Panc1 (cell line): ENCODE measurements at regions not wholly inside any gene's neighbourhood (a gene's known extent, or its start where the extent isn't known, plus 50 kb on each side); places are given as distances from the start of the nearest gene placed in this dataset.

Experiments
- ATAC-seq: fragments of 200-7000 bp; cut with Tn5 transposase; 2 replicates; pipeline ENCODE4 v1.9.1; 2020; ENCODE audit warnings: mild to moderate bottlenecking, moderate library complexity
- BruUV-seq: library from RNA; stranded (reverse); fragments of 400-500 nt; replicated peaks from 2 replicates; lab custom pipeline; 2021; lab: Mats Ljungman, UMichigan
- CTCF ChIA-PET: fragments of 300-600 bp; sonication (Branson Sonifier 250); formaldehyde crosslinking; loops from one replicate; lab custom pipeline; 2022; ENCODE audit warnings: antibody characterized with exemption; lab: Charles Lee
- POLR2A ChIA-PET: fragments of 300-600 bp; sonication (Branson Sonifier 250); formaldehyde crosslinking; loops from one replicate; lab custom pipeline; 2022; ENCODE audit warnings: antibody characterized with exemption; lab: Charles Lee
- DNase-seq: peaks from one replicate; pipeline ENCODE4 v3.0.0-alpha.2; 2010; ENCODE audit warnings: low read depth, low spot score
- H3K27ac ChIP-seq: 2 replicates; pipeline ENCODE4 v1.5.1; 2011; ENCODE audit warnings: mild to moderate bottlenecking, low read length, inconsistent platforms
- H3K27me3 ChIP-seq: fragments of 200-500 bp; sonication (Bioruptor generic); 2 replicates; pipeline ENCODE4 v1.6.0; 2014; ENCODE audit warnings: low read length, inconsistent platforms; ENCODE audit not compliant: control insufficient read depth, insufficient read depth
- H3K36me3 ChIP-seq: fragments of 200-500 bp; sonication (Bioruptor generic); 2 replicates; pipeline ENCODE4 v1.5.1; 2014; ENCODE audit warnings: inconsistent platforms, mild to moderate bottlenecking, low read length, moderate library complexity; ENCODE audit not compliant: control insufficient read depth, insufficient read depth
- H3K4me1 ChIP-seq: 2 replicates; pipeline ENCODE4 v1.5.1; 2011; ENCODE audit warnings: inconsistent platforms, mild to moderate bottlenecking, low read length, moderate library complexity; ENCODE audit not compliant: control insufficient read depth, insufficient read depth
- H3K4me3 ChIP-seq, 2 experiments: 2 replicates each; pipeline ENCODE4 v1.5.1; 2011 to 2012; ENCODE audit warnings: low read depth in 2 of 2, low read length in 2 of 2, mild to moderate bottlenecking in 2 of 2, inconsistent platforms in 1 of 2, moderate library complexity in 1 of 2
- H3K9me3 ChIP-seq: fragments of 200-500 bp; sonication (Bioruptor generic); 2 replicates; pipeline ENCODE4 v1.5.1; 2014; ENCODE audit warnings: low read depth, mild to moderate bottlenecking, inconsistent platforms, low read length, moderate library complexity; ENCODE audit not compliant: control insufficient read depth, insufficient read depth
- CTCF ChIP-seq: fragments of 450-650 bp; IDR thresholded peaks from 2 replicates; pipeline ENCODE4 v1.5.1; 2017; ENCODE audit warnings: mild to moderate bottlenecking
- POLR2AphosphoS5 ChIP-seq: IDR thresholded peaks from 2 replicates; pipeline ENCODE4 v1.6.1; 2012; ENCODE audit warnings: mild to moderate bottlenecking, low read depth, low read length, moderate library complexity
- REST ChIP-seq, 2 experiments: IDR thresholded peaks; 2 replicates each; pipeline ENCODE4 v1.6.1; 2011 to 2012; ENCODE audit warnings: low read depth in 2 of 2, control low read depth in 1 of 2, low read length in 1 of 2, mild to moderate bottlenecking in 1 of 2, moderate library complexity in 1 of 2; ENCODE audit not compliant: insufficient read depth in 1 of 2
- SIN3A ChIP-seq: IDR thresholded peaks from 2 replicates; pipeline ENCODE4 v1.6.1; 2012; ENCODE audit warnings: low read depth, mild to moderate bottlenecking, low read length, moderate library complexity, borderline replicate concordance; ENCODE audit not compliant: insufficient read depth
- TCF7L2 ChIP-seq: IDR thresholded peaks from 2 replicates; pipeline ENCODE4 v1.6.1; 2011; ENCODE audit warnings: mild to moderate bottlenecking, low read depth, low read length, inconsistent platforms
- in situ Hi-C: cut with HindIII; loops from 2 replicates; pipeline ENCODE4 v1.10.0; 2016; ENCODE audit warnings: low sequenced_read_pairs, low pct_unique_long_range_greater_than_20kb
- intact Hi-C: fragments of 100-400 bp; cut with micrococcal nuclease; formaldehyde crosslinking; loops from one replicate; pipeline ENCODE4 v1.10.0; 2022; ENCODE audit not compliant: unreplicated experiment

- no peaks in the 10 kb centered on the region for H3K27me3 ChIP-seq
- CTCF ChIA-PET, result no interaction called here
- intact Hi-C loops (no loop called here), in situ Hi-C loops (no loop called here)
- ATAC-seq, result no peak
- POLR2A ChIA-PET, result no interaction called here
- no peak overlapping the region for H3K27ac ChIP-seq
- no peaks in the 10 kb centered on the region for H3K9me3 ChIP-seq
- H3K4me1 ChIP-seq, result no peaks in the 10 kb centered on the region
- DNase-seq, result no peak
- H3K36me3 ChIP-seq, result no peaks in the 10 kb centered on the region
- no peak for TF ChIP-seq CTCF
- no TSS peak for BruUV-seq
- H3K4me3 ChIP-seq, result no peak overlapping the region
Observed at GRCh38 chr5:13629218-13629617, 315.3 kb downstream of the DNAH5 start.

GRCh38 chr5:13627673-13628454 is 316.6 kb downstream of the DNAH5 start:
- H3K4me1 ChIP-seq, result no peaks in the 10 kb centered on the region; the same call in 1 of the 2 replicates
- intact Hi-C loops, result no loop called here
- in situ Hi-C loops, result no loop called here
- ChIA-PET POLR2A (no interaction called here), CTCF (interaction anchor here (0.6 kb wide), 1 partner anchor 36 kb away, joined by 3 read pairs; no protein-coding TSS in a partner anchor)
- H3K9me3 ChIP-seq, result no peaks in the 10 kb centered on the region
- H3K36me3 ChIP-seq, result no peaks in the 10 kb centered on the region
- ATAC-seq, result no peak
- BruUV-seq, result no TSS peak
- TF ChIP-seq REST (IDR thresholded peaks at IDR 0.05; ENCODE audit: insufficient read depth in 1 of 2, low read depth in 2 of 2, low read length in 1 of 2) (no peak), POLR2AphosphoS5 (no peak), TCF7L2 (no peak), CTCF (no peak), SIN3A (no peak)
- H3K27ac ChIP-seq, result no peak overlapping the region
- H3K4me3 ChIP-seq, result no peak overlapping the region
- H3K27me3 ChIP-seq, result no peaks in the 10 kb centered on the region; the same call in 1 of the 2 replicates
- no peak for DNase-seq
